ENCODE measurements at regions not wholly inside any gene's neighbourhood (a gene's known extent, or its start where the extent isn't known, plus 50 kb on each side); places are given as distances from the start of the nearest gene placed in this dataset.

GRCh38 chr6:14858808-14859207 is 387.1 kb upstream of the JARID2 start:
- Histone ChIP-seq H3K79me2 (ENCODE audit: insufficient read depth, low read length) (no peaks in the 10 kb centered on the region), H4K20me1 (ENCODE audit: insufficient read depth, low read length) (no peaks in the 10 kb centered on the region), H3K36me3 (ENCODE audit: insufficient read depth, low read length) (no peaks in the 10 kb centered on the region), H3K27ac (ENCODE audit: low read depth, low read length) (no peak overlapping the region), H3K27me3 (ENCODE audit: insufficient read depth, low read length) (no peaks in the 10 kb centered on the region), H3K9me3 (ENCODE audit: insufficient read depth, low read depth, low read length) (no peaks in the 10 kb centered on the region), H3K4me3 (ENCODE audit: insufficient read depth, low read depth, low read length) (no peak overlapping the region), H3K4me1 (ENCODE audit: insufficient read depth, low read length) (no peaks in the 10 kb centered on the region), H3K4me2 (ENCODE audit: low read length) (no peak overlapping the region), H3K9ac (ENCODE audit: low read length) (no peak overlapping the region), H2AFZ (ENCODE audit: low read depth, low read length) (no peak overlapping the region)
- H3K27me3 Mint-ChIP-seq (ENCODE audit: low read depth, unreplicated experiment) = no peaks in the 10 kb centered on the region
- H3K36me3 Mint-ChIP-seq (ENCODE audit: low read depth, unreplicated experiment) = no peaks in the 10 kb centered on the region
- DNase-seq (ENCODE audit: low read depth) (no peak), FAIRE-seq (no peak)
- no peak for TF ChIP-seq CTCF (IDR thresholded peaks at IDR 0.05; ENCODE audit: insufficient read depth, low read depth, low read length)
- no peak for TF ChIP-seq EZH2 (IDR thresholded peaks at IDR 0.05; ENCODE audit: insufficient read depth, low read length)
- peaks cover 2% of the 10 kb centered on the region for H3K4me1 Mint-ChIP-seq (ENCODE audit: low read depth, unreplicated experiment)
- no peak overlapping the region for H3K27ac Mint-ChIP-seq (ENCODE audit: unreplicated experiment)
- no peak overlapping the region for H3K4me3 Mint-ChIP-seq (ENCODE audit: unreplicated experiment)
- no peaks in the 10 kb centered on the region for H3K9me3 Mint-ChIP-seq (ENCODE audit: unreplicated experiment)

- no peak overlapping the region for H3K4me2 ChIP-seq (ENCODE audit: low read length)
- H3K27ac ChIP-seq (ENCODE audit: low read depth, low read length) = no peak overlapping the region
- no peak overlapping the region for H2AFZ ChIP-seq (ENCODE audit: low read depth, low read length)
- H3K27me3 Mint-ChIP-seq (ENCODE audit: low read depth, unreplicated experiment) = no peaks in the 10 kb centered on the region
- H3K4me1 Mint-ChIP-seq (ENCODE audit: low read depth, unreplicated experiment) = peaks cover 4% of the 10 kb centered on the region
- no peaks in the 10 kb centered on the region for H3K9me3 ChIP-seq (ENCODE audit: insufficient read depth, low read depth, low read length)
- H3K36me3 ChIP-seq (ENCODE audit: insufficient read depth, low read length) = no peaks in the 10 kb centered on the region
- no peak overlapping the region for H3K9ac ChIP-seq (ENCODE audit: low read length)
- no peaks in the 10 kb centered on the region for H3K36me3 Mint-ChIP-seq (ENCODE audit: low read depth, unreplicated experiment)
- DNase-seq (ENCODE audit: low read depth) = no peak
- FAIRE-seq = no peak
- no peaks in the 10 kb centered on the region for H3K79me2 ChIP-seq (ENCODE audit: insufficient read depth, low read length)
- H3K4me3 Mint-ChIP-seq (ENCODE audit: unreplicated experiment) = no peak overlapping the region
- H3K9me3 Mint-ChIP-seq (ENCODE audit: unreplicated experiment) = no peaks in the 10 kb centered on the region
- no peaks in the 10 kb centered on the region for H4K20me1 ChIP-seq (ENCODE audit: insufficient read depth, low read length)
- no peaks in the 10 kb centered on the region for H3K27me3 ChIP-seq (ENCODE audit: insufficient read depth, low read length)
- no peak overlapping the region for H3K27ac Mint-ChIP-seq (ENCODE audit: unreplicated experiment)
- H3K4me1 ChIP-seq (ENCODE audit: insufficient read depth, low read length) = peaks cover 4% of the 10 kb centered on the region
- H3K4me3 ChIP-seq (ENCODE audit: insufficient read depth, low read depth, low read length) = no peak overlapping the region
- TF ChIP-seq EZH2 (IDR thresholded peaks at IDR 0.05; ENCODE audit: insufficient read depth, low read length) = no peak
- no peak for TF ChIP-seq CTCF (IDR thresholded peaks at IDR 0.05; ENCODE audit: insufficient read depth, low read depth, low read length)
These were observed 385.1 kb upstream of the JARID2 start for GRCh38 chr6:14860774-14861173.

GRCh38 chr6:14861491-14861943 is 384.4 kb upstream of the JARID2 start:
- H4K20me1 ChIP-seq (ENCODE audit: insufficient read depth, low read length) = no peaks in the 10 kb centered on the region
- peaks cover 6% of the 10 kb centered on the region for H3K4me1 Mint-ChIP-seq (ENCODE audit: low read depth, unreplicated experiment)
- H3K36me3 ChIP-seq (ENCODE audit: insufficient read depth, low read length) = no peaks in the 10 kb centered on the region
- H3K27me3 Mint-ChIP-seq (ENCODE audit: low read depth, unreplicated experiment) = no peaks in the 10 kb centered on the region
- H3K9me3 ChIP-seq (ENCODE audit: insufficient read depth, low read depth, low read length) = no peaks in the 10 kb centered on the region
- no peak overlapping the region for H3K27ac ChIP-seq (ENCODE audit: low read depth, low read length)
- H3K36me3 Mint-ChIP-seq (ENCODE audit: low read depth, unreplicated experiment) = no peaks in the 10 kb centered on the region
- H3K4me3 Mint-ChIP-seq (ENCODE audit: unreplicated experiment) = no peak overlapping the region
- H3K4me1 ChIP-seq (ENCODE audit: insufficient read depth, low read length) = peaks cover 5% of the 10 kb centered on the region
- TF ChIP-seq CTCF (IDR thresholded peaks at IDR 0.05; ENCODE audit: insufficient read depth, low read depth, low read length) (no peak), EZH2 (IDR thresholded peaks at IDR 0.05; ENCODE audit: insufficient read depth, low read length) (no peak)
- DNase-seq (ENCODE audit: low read depth) (no peak), FAIRE-seq (no peak)
- no peaks in the 10 kb centered on the region for H3K79me2 ChIP-seq (ENCODE audit: insufficient read depth, low read length)
- H3K9ac ChIP-seq (ENCODE audit: low read length) = no peak overlapping the region
- H3K4me2 ChIP-seq (ENCODE audit: low read length) = no peak overlapping the region
- no peaks in the 10 kb centered on the region for H3K9me3 Mint-ChIP-seq (ENCODE audit: unreplicated experiment)
- H3K4me3 ChIP-seq (ENCODE audit: insufficient read depth, low read depth, low read length) = no peak overlapping the region
- H3K27ac Mint-ChIP-seq (ENCODE audit: unreplicated experiment) = no peak overlapping the region
- no peak overlapping the region for H2AFZ ChIP-seq (ENCODE audit: low read depth, low read length)
- H3K27me3 ChIP-seq (ENCODE audit: insufficient read depth, low read length) = no peaks in the 10 kb centered on the region
